COR-L47 (cell line): ENCODE measurements at regions not wholly inside any gene's neighbourhood (a gene's known extent, or its start where the extent isn't known, plus 50 kb on each side); places are given as distances from the start of the nearest gene placed in this dataset.
"Not testable (repeated sequence)": the region's sequence is repeated elsewhere in the genome, so short reads cannot be mapped to it uniquely, and the experiment has no call there.

Experiments used
- DNase-seq: peaks from one replicate; lab custom pipeline; 2025; lab: John Stamatoyannopoulos, UW

- no peak for DNase-seq
Measured at GRCh38 chr3:1456781-1457311, 364.0 kb downstream of the CNTN6 start.

GRCh38 chr3:1462371-1462770, 369.5 kb downstream of the CNTN6 start:
- no peak for DNase-seq

DNA sequence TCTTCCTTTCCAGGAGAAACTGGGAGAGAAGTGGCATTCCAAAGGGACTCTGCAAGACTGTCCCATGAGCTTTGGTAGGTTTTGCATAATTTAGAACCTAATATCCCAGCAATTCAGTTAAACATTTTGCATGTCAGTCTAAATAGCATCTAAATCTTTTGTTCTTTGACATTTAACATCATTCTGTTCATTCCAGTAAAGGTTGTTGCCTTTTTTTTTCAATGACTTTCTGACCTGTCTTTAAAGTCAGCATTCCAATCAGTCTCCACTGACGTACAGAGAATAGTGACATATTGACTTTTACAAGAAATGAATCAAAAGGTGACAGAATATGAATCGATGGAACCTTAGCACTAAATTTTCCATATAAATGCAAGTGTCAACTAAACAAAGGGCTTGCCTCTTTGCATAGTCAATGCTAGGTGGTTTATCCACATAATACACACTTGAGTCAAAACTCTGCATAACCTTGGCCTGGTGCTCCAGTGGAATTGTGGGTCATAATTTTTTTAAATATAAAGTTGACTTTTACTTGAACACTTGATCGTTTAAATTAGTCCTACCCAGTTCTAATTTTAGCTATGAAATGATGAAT, 370.1 kb downstream of the CNTN6 start:
- no peak for DNase-seq

DNA sequence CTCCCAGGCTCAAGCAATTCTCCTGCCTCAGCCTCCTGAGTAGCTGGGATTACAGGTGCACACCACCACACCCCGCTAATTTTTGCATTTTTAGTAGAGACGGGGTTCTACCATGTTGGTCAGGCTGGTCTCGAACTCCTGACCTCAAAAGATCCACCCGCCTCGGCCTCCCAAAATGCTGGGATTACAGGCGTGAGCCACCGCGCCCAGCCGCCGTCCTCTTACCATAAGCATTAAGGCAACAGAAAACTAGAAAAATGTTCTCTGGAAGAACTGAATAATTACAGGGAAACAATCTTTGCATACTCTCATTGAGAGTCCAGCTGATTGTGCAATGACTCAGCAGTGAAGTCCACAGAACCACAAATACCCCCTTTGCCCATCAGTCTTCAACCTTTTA, 372.3 kb downstream of the CNTN6 start:
- DNase-seq: not testable (repeated sequence)

- DNase-seq: no peak
Measured at GRCh38 chr3:1468145-1468544, 375.3 kb downstream of the CNTN6 start.

- DNase-seq: no peak
Measured at GRCh38 chr3:1469248-1469647, 376.4 kb downstream of the CNTN6 start.

DNA sequence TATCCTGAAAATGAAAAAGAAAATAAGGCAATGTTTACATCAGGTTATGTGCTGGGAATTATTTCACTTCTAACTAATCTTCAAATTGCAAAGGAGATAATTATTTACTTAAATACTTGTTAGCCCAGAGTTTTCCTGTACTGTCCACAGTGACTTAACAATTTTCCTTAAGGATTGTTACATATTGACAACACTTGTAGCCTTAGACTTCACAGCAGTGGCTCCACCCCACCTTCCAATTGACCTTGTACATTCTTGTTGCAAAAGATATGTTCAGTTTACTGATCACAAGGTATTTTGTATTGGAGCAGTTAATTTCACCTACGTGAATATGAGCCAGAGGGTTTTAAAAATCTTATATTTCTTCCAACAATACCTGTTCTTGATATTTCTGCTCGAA, 376.9 kb downstream of the CNTN6 start:
- no peak for DNase-seq

DNA sequence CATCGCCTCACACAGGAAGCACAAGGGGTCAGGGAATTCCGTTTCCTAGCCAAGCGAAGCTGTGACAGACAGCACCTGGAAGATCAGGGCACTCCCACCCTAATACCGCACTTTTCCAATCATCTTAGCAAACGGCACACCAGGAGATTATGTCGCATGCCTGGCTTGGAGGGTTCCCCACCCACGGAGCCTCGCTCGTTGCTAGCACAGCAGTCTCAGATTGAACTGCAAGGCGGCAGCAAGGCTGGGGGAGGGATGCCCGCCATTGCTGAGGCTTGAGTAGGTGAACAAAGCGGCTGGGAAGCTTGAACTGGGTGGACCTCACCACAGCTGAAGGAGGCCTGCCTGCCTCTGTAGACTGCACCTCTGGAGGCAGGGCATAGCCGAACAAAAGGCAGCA, 384.8 kb downstream of the CNTN6 start:
- DNase-seq: no peak

- DNase-seq: no peak
Measured at GRCh38 chr3:1495466-1495865, 402.6 kb downstream of the CNTN6 start.

GRCh38 chr3:1499694-1500093, 406.9 kb downstream of the CNTN6 start:
- no peak for DNase-seq

- DNase-seq: no peak
Measured at GRCh38 chr3:1501406-1502115, 408.7 kb downstream of the CNTN6 start.

DNA sequence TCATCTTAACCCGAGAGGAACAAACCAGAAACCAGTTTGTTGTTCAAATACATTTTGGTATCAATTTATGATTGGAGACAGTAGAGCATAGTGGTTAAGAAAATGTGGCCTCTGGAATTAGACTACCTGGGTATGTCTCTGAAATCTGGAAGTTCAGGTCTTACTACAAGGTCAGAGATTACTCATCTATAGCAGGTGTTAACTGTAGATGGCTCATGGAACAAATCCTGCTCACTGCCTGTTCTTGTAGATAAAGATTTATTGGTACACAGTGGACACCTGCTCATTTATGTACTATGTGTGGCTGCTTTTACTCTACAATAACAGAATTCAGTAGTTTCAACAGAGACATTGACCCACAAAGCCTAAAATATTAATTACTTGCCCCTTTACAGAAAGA, 413.3 kb downstream of the CNTN6 start:
- no peak for DNase-seq

DNA sequence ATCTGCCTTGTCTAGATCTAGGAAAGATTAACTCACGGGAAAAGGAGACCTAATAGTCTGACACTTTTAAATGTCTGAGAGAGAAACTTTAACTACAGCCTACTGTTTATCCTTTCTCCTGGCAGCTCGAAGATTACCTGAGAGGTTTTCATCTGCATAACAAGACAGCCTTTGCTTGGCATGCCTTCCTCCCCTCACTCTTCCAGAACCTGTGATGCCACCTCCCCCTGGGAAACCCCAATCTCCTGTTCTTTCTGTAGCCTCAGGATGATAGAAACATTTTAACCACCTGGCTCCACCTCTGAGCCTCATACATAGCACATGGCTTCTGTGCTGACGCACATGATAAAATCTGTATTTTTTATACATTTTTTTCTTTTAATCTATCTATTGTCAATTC, 420.8 kb downstream of the CNTN6 start:
- DNase-seq: no peak

GRCh38 chr3:1515882-1516281, 423.1 kb downstream of the CNTN6 start:
- no peak for DNase-seq

DNA sequence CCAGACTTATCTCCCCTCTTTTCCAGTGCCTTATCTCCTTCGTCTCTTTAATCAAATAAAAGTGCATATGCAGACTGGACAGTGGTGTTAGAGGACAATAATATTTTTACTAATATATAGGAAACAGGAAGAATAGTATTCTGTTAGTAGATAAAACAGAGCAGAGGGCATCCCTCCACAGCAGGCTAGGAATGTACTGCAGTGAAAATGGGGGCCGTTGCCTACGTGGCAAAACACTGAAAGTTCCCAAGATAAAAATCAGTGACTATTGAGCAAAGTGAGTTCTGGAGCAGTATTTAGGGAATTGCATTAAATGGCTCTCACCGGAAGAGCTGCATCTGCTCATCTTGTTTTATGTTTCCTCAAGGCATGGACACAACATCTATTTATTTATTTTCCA, 435.0 kb downstream of the CNTN6 start:
- no peak for DNase-seq

DNA sequence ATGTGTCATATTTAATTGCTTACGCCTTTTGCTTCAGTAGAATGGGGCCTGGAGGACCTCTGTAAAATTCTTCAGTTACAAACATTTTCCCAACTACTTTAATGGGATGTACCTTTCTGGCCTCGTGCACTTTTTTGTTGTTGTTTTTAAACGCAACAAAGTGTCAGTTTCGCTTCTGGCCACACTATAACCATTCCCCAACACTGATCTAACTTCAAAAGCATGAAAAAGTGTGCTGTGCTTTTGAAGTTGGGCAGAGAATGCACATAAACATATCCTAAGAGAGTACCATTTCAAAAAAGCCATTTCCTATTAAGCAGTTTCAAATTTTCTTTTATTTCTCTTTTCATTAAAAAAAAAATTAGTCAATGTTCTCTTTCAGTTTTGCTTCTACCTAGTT, 435.8 kb downstream of the CNTN6 start:
- DNase-seq: no peak

GRCh38 chr3:1529676-1530075, 436.9 kb downstream of the CNTN6 start:
- no peak for DNase-seq

GRCh38 chr3:1531981-1532380, 439.2 kb downstream of the CNTN6 start:
- no peak for DNase-seq

DNA sequence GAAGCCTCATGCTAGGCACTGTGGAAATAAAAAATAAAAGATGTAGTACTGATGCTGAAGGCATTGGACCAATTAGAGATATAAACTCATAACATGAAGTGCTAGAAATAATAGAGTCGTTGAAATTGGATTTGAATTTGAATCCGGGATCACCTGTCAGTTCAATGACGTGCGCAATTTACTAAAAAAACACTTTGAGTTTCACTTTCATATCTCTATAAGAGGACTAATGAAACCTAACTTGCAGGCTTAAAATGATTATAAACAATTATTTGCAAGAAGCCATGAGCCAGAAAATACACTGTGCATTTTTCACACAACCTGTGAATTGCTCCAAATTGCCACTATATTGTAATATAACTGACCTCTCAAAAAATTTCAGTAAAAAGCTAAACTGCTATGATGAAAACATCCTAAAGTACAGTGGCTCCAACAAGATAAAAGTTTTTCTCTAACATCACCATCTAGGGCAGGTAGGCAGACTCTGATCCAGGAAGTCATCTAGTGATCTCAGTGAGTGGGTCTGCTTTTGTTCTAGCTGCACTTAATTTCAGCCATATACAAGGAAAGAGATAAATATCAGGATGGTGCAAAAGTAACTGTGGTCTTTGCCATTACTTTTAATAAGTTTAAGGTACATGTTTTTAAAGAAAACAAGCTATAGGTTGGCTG, 440.2 kb downstream of the CNTN6 start:
- no peak for DNase-seq

GRCh38 chr3:1533763-1534162, 440.9 kb downstream of the CNTN6 start:
- DNase-seq: no peak

- DNase-seq: no peak
Measured at GRCh38 chr3:1534252-1534651, 441.4 kb downstream of the CNTN6 start.

DNA sequence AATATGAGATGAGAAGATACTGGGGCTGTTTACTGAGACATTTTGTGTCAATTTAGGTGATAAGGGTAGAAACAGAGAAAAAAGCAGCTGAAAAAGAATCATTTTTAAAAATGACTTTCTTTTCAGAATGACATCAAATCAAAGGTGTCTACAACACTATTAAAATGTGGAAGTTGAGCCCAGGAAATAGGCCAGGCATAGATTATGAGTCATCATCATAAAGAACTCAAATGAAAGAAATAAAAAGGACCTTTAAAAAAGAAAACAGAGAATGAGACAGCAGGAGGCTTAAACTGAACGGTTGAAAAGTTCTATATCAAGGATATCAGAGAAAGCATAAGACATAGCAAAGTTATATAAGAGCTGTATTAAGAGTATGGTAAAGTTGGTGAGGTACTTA, 442.5 kb downstream of the CNTN6 start:
- DNase-seq: no peak

- no peak for DNase-seq
Measured at GRCh38 chr3:1540686-1541085, 447.9 kb downstream of the CNTN6 start.
